GM12878 (cell line): ENCODE measurements at regions not wholly inside any gene's neighbourhood (a gene's known extent, or its start where the extent isn't known, plus 50 kb on each side); places are given as distances from the start of the nearest gene placed in this dataset.

Experiments
- CEBPZ ChIP-seq: fragments of 150-350 bp; IDR thresholded peaks from 2 replicates; pipeline ENCODE4 v1.6.1; 2016; ENCODE audit warnings: low read depth, low read length
- CREB1 ChIP-seq: IDR thresholded peaks from 2 replicates; pipeline ENCODE4 v1.6.1; 2012; ENCODE audit warnings: low read depth, mild to moderate bottlenecking, inconsistent platforms
- EGR1 ChIP-seq, 2 experiments: IDR thresholded peaks; 1 replicate in 1 of 2; 2 replicates in 1 of 2; pipeline ENCODE4 v1.6.1; 2011 to 2012; ENCODE audit warnings: low read depth in 2 of 2, low read length in 2 of 2, borderline replicate concordance in 1 of 2, mild to moderate bottlenecking in 1 of 2, moderate library complexity in 1 of 2
- ELK1 ChIP-seq: IDR thresholded peaks from 2 replicates; pipeline ENCODE4 v1.6.1; 2012; ENCODE audit warnings: low read depth, low read length, improper control_type of control experiment
- KAT2A ChIP-seq: conservative IDR thresholded peaks from 2 replicates; pipeline ENCODE4 v1.6.1; 2011; ENCODE audit warnings: low read depth, low read length; ENCODE audit not compliant: control insufficient read depth
- RCOR1 ChIP-seq: conservative IDR thresholded peaks from 2 replicates; pipeline ENCODE4 v1.6.1; 2012; ENCODE audit warnings: low read depth, low read length, improper control_type of control experiment
- RELA ChIP-seq: fragments of 450-650 bp; IDR thresholded peaks from 2 replicates; pipeline ENCODE4 v1.8.0; 2014; ENCODE audit warnings: borderline replicate concordance; ENCODE audit not compliant: partially characterized antibody
- SMAD5 ChIP-seq: IDR thresholded peaks from 2 replicates; pipeline ENCODE4 v1.6.1; 2016; ENCODE audit warnings: antibody characterized with exemption, low read depth
- SPI1 ChIP-seq: IDR thresholded peaks from 2 replicates; pipeline ENCODE4 v1.6.1; 2011; ENCODE audit warnings: low read depth, mild to moderate bottlenecking, low read length, moderate library complexity, borderline replicate concordance; ENCODE audit not compliant: insufficient read depth
- TCF3 ChIP-seq: IDR thresholded peaks from 2 replicates; pipeline ENCODE4 v1.6.1; 2012; ENCODE audit warnings: low read depth, mild to moderate bottlenecking, low read length, borderline replicate concordance; ENCODE audit not compliant: insufficient read depth
- ZBTB33 ChIP-seq: fragments of 450-650 bp; IDR thresholded peaks from 2 replicates; pipeline ENCODE4 v1.6.1; 2017; ENCODE audit warnings: mild to moderate bottlenecking
- TF ChIP-seq, protein P1 (sequence below): IDR thresholded peaks from 2 replicates; pipeline ENCODE4 v1.6.1; 2011; ENCODE audit warnings: mild to moderate bottlenecking, low read depth, low read length, moderate library complexity; ENCODE audit not compliant: insufficient replicate concordance
- TF ChIP-seq, protein P2 (sequence below): fragments of 450-650 bp; IDR thresholded peaks from 2 replicates; pipeline ENCODE4 v1.6.1; 2018; ENCODE audit warnings: borderline replicate concordance, mild to moderate bottlenecking; ENCODE audit not compliant: partially characterized antibody
- TF ChIP-seq, protein P3 (sequence below): fragments of 450-650 bp; IDR thresholded peaks from 2 replicates; pipeline ENCODE4 v1.6.1; 2018; ENCODE audit warnings: mild to moderate bottlenecking, low read depth, moderate library complexity; ENCODE audit not compliant: partially characterized antibody

DNA sequence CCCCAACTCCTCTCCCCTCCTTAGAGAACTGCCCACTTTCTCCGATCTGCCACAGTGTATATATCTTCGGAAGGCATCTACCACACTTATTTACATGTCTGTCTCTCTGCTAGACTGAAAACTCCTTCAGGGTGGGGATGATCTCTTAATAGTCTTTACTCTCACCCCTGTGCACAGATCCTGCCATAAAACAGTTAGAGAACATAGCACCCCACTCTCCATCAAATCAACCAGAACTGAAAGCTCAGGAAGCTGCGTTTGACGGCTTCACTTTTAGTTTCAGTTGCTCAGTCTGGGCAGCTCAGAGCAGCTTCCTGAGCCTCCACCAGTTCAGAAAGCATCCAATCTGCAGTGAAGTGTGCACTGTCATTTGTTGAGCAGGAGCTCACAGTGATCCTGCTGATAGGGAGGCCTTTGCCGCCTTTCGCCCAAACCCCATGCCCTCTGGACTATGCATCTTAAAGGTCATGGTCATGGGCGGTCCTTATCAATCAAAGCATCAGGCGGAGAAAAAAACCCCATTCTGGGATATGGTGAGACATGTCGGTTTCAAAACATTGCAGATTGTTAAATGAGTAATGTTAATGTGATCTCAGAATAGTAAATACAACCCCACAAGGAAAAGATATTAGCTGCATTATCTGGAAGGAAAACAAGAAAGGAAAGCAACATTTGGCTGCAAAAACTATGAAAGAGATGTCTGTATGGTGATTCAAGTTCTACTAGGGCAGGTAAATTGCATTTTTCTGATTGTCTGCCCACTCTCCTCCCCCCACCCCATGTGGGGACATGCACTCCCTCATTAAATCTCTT is 167.1 kb upstream of the ADO start (continued):
- TF ChIP-seq CEBPZ (no peak), ZBTB33 (no peak), SMAD5 (no peak; the same call in 1 of the 2 replicates), CREB1 (peak; percentile 36; the same call in 1 of the 2 replicates), KAT2A (no peak), EGR1 (IDR thresholded peaks at IDR 0.05; ENCODE audit: borderline replicate concordance in 1 of 2, low read depth in 2 of 2, low read length in 2 of 2) (0 out of 3 replicates have a peak, but pooled peaks of 1 of the 2 experiments have one; percentile 13), SPI1 (no peak), TCF3 (no peak), RCOR1 (no peak), RELA (no peak), ELK1 (no peak)
- TF ChIP-seq, protein P1, sequence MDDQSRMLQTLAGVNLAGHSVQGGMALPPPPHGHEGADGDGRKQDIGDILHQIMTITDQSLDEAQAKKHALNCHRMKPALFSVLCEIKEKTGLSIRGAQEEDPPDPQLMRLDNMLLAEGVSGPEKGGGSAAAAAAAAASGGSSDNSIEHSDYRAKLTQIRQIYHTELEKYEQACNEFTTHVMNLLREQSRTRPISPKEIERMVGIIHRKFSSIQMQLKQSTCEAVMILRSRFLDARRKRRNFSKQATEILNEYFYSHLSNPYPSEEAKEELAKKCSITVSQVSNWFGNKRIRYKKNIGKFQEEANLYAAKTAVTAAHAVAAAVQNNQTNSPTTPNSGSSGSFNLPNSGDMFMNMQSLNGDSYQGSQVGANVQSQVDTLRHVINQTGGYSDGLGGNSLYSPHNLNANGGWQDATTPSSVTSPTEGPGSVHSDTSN = peak; percentile 18
- TF ChIP-seq, protein P2, sequence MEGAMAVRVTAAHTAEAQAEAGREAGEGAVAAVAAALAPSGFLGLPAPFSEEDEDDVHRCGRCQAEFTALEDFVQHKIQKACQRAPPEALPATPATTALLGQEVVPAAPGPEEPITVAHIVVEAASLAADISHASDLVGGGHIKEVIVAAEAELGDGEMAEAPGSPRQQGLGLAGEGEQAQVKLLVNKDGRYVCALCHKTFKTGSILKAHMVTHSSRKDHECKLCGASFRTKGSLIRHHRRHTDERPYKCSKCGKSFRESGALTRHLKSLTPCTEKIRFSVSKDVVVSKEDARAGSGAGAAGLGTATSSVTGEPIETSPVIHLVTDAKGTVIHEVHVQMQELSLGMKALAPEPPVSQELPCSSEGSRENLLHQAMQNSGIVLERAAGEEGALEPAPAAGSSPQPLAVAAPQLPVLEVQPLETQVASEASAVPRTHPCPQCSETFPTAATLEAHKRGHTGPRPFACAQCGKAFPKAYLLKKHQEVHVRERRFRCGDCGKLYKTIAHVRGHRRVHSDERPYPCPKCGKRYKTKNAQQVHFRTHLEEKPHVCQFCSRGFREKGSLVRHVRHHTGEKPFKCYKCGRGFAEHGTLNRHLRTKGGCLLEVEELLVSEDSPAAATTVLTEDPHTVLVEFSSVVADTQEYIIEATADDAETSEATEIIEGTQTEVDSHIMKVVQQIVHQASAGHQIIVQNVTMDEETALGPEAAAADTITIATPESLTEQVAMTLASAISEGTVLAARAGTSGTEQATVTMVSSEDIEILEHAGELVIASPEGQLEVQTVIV = no peak
- TF ChIP-seq, protein P3, sequence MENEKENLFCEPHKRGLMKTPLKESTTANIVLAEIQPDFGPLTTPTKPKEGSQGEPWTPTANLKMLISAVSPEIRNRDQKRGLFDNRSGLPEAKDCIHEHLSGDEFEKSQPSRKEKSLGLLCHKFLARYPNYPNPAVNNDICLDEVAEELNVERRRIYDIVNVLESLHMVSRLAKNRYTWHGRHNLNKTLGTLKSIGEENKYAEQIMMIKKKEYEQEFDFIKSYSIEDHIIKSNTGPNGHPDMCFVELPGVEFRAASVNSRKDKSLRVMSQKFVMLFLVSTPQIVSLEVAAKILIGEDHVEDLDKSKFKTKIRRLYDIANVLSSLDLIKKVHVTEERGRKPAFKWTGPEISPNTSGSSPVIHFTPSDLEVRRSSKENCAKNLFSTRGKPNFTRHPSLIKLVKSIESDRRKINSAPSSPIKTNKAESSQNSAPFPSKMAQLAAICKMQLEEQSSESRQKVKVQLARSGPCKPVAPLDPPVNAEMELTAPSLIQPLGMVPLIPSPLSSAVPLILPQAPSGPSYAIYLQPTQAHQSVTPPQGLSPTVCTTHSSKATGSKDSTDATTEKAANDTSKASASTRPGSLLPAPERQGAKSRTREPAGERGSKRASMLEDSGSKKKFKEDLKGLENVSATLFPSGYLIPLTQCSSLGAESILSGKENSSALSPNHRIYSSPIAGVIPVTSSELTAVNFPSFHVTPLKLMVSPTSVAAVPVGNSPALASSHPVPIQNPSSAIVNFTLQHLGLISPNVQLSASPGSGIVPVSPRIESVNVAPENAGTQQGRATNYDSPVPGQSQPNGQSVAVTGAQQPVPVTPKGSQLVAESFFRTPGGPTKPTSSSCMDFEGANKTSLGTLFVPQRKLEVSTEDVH = no peak
